Chondrocyte (in vitro differentiated cells): ENCODE measurements at regions not wholly inside any gene's neighbourhood (a gene's known extent, or its start where the extent isn't known, plus 50 kb on each side); places are given as distances from the start of the nearest gene placed in this dataset.

Experiments used
- DNase-seq: peaks from one replicate; pipeline ENCODE4 v3.0.0; 2021; ENCODE audit warnings: mixed read lengths, low spot score
- H3K27ac Mint-ChIP-seq: one replicate; pipeline ENCODE4 v1.8.0; 2021; ENCODE audit warnings: mild to moderate bottlenecking, moderate library complexity, mixed read lengths; ENCODE audit not compliant: unreplicated experiment
- H3K27me3 Mint-ChIP-seq: 2 replicates; pipeline ENCODE4 v1.8.0; 2021; ENCODE audit warnings: low read depth, mixed read lengths
- H3K36me3 Mint-ChIP-seq: 2 replicates; pipeline ENCODE4 v1.8.0; 2021; ENCODE audit warnings: low read depth, mixed read lengths
- H3K4me1 Mint-ChIP-seq: 2 replicates; pipeline ENCODE4 v1.8.0; 2021; ENCODE audit warnings: low read depth, mild to moderate bottlenecking, mixed read lengths
- H3K4me3 Mint-ChIP-seq: one replicate; pipeline ENCODE4 v1.8.0; 2021; ENCODE audit warnings: mild to moderate bottlenecking, moderate library complexity, mixed read lengths; ENCODE audit not compliant: unreplicated experiment
- H3K9me3 Mint-ChIP-seq: 2 replicates; pipeline ENCODE4 v1.8.0; 2021; ENCODE audit warnings: low read depth, mixed read lengths
- CTCF ChIP-seq: fragments of 200-600 bp; sonication (generic); IDR thresholded peaks from 2 replicates; pipeline ENCODE4 v1.5.0; 2021; ENCODE audit warnings: antibody characterized with exemption, mild to moderate bottlenecking, moderate library complexity

- no peak overlapping the region for H3K27ac Mint-ChIP-seq
- H3K4me3 Mint-ChIP-seq: no peak overlapping the region
- H3K4me1 Mint-ChIP-seq: no peaks in the 10 kb centered on the region
- no peak for DNase-seq
- H3K9me3 Mint-ChIP-seq: no peaks in the 10 kb centered on the region
- no peaks in the 10 kb centered on the region for H3K27me3 Mint-ChIP-seq
- no peaks in the 10 kb centered on the region for H3K36me3 Mint-ChIP-seq
- TF ChIP-seq CTCF: no peak
Measured at GRCh38 chr2:7127156-7127555, 209.9 kb downstream of the RNF144A start.

DNA sequence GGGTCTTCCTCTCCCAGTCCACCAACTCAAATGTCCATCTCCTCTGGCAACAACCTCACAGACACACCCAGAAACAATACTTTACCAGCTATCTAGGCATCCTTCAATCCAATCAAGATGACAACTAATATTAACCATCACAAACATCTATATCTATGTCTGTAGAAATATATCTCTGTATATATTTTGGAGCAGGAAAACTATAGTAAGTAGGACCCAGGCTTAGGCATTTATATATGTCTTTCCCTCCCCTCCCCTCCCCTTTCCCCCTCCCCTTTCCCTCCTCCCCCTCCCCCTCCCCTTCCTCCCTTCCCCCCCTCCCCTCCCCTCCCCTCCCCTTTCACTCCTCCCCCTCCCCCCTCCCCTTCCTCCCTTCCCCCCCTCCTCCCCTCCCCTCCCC is 210.5 kb downstream of the RNF144A start:
- H3K27me3 Mint-ChIP-seq: no peaks in the 10 kb centered on the region
- H3K4me3 Mint-ChIP-seq: no peak overlapping the region
- no peaks in the 10 kb centered on the region for H3K36me3 Mint-ChIP-seq
- peaks cover 2% of the 10 kb centered on the region for H3K4me1 Mint-ChIP-seq
- H3K27ac Mint-ChIP-seq: no peak overlapping the region
- no peak for DNase-seq
- H3K9me3 Mint-ChIP-seq: no peaks in the 10 kb centered on the region
- no peak for TF ChIP-seq CTCF

DNA sequence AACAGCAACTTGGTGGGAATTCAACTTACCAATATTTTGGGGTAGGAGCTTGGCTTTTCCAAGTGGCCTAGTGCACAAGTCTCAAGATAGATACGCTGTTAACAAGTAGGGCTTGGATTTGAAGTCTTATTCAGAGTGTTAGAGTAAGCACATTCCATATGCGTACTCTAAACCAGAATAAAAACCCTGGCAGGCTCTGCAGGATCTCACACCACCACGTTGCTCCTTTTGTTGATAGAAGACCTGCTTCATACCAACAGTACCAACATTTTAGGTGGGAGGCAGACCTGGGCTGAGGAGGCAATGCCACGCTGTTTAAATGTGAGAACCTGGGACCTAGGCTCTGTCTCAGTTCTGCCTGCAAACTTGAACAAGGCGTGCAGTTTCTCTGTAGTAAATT is 214.0 kb downstream of the RNF144A start:
- no peak for TF ChIP-seq CTCF
- DNase-seq: no peak
- no peaks in the 10 kb centered on the region for H3K9me3 Mint-ChIP-seq
- no peak overlapping the region for H3K27ac Mint-ChIP-seq
- no peaks in the 10 kb centered on the region for H3K36me3 Mint-ChIP-seq
- H3K4me1 Mint-ChIP-seq: peaks cover 5% of the 10 kb centered on the region
- no peaks in the 10 kb centered on the region for H3K27me3 Mint-ChIP-seq
- no peak overlapping the region for H3K4me3 Mint-ChIP-seq

GRCh38 chr2:7132753-7133152 is 215.5 kb downstream of the RNF144A start:
- H3K27ac Mint-ChIP-seq: no peak overlapping the region
- no peak for TF ChIP-seq CTCF
- no peak for DNase-seq
- no peaks in the 10 kb centered on the region for H3K27me3 Mint-ChIP-seq
- H3K36me3 Mint-ChIP-seq: no peaks in the 10 kb centered on the region
- H3K4me3 Mint-ChIP-seq: no peak overlapping the region
- peaks cover 5% of the 10 kb centered on the region for H3K4me1 Mint-ChIP-seq
- no peaks in the 10 kb centered on the region for H3K9me3 Mint-ChIP-seq

DNA sequence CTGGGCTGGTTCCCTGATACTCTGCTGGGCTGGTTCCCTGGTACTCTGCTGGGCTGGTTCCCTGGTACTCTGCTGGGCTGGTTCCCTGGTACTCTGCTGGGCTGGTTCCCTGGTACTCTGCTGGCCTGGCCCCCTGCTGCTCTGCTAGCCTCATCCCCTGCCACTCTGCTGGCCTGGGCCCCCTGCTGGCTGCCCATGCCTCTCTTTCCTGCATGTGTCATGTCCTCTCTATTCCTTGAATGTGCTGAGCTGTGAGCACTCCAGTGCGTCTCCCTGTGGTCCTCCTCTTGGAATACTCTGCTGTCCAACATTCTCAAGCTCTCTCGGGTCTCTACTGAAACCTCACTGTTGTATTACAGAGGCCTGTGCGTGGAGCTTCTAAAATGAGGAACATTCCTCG is 216.3 kb downstream of the RNF144A start:
- Mint-ChIP-seq H3K4me3 (no peak overlapping the region), H3K27ac (no peak overlapping the region), H3K27me3 (no peaks in the 10 kb centered on the region), H3K4me1 (peaks cover 5% of the 10 kb centered on the region), H3K9me3 (no peaks in the 10 kb centered on the region), H3K36me3 (no peaks in the 10 kb centered on the region)
- peak; percentile 44 for TF ChIP-seq CTCF
- DNase-seq: no peak
